ENCODE measurements at regions not wholly inside any gene's neighbourhood (a gene's known extent, or its start where the extent isn't known, plus 50 kb on each side); places are given as distances from the start of the nearest gene placed in this dataset.

DNA sequence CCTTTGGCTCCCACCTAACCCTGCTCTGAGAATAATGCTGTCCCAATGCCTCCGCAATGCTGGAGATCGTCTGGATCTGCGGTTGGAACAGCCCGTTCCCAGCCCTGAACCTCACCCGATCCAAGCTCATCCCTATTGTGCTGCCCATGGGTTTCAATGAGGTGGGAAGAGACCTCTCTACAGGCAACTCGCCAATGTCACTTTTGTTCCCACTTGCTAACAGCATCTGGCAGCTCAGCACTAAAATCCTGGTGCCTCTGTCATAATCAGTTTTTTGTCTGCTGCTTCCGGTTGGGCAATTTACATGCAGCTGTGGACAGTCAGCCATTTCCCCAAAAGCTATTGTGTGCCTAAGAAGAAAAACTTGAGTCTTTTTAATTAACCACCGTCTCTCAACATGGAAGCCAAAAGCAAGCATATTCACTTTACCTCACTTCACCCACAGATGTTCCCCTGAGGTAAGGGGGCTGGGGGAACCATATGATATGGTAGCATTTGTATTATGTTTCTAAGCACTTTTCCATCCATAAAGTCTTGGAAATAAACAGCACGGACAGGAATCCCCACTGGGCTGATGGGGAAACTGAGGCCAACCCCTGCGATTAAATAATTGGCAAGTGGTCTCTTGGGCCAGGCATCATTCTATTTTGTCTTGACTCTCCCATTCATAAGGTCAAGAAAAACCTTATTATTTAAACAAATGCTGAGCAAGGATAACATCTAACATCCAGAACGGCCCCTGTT, 159.2 kb upstream of the CDH5 start:
- H2AFZ ChIP-seq (ENCODE audit: low read depth, low read length, poor library complexity, severe bottlenecking), result no peak overlapping the region
- no peak overlapping the region for H3K4me3 ChIP-seq (replicated peaks in 1 of 2; ENCODE audit: low read depth in 1 of 2, low read length in 2 of 2)
- H4K20me1 ChIP-seq (ENCODE audit: insufficient read depth), result no peaks in the 10 kb centered on the region
- no peaks in the 10 kb centered on the region for H3K79me2 ChIP-seq (ENCODE audit: insufficient read depth, low read length)
- CTCF ChIA-PET, result no interaction called here
- ATAC-seq (no peak), DNase-seq (ENCODE audit: low read depth, low spot score) (no peak)
- H3K36me3 ChIP-seq (ENCODE audit: control insufficient read depth in 1 of 2, insufficient read depth in 2 of 2, low read length in 2 of 2), result no peaks in the 10 kb centered on the region
- intact Hi-C loops (cut with micrococcal nuclease), result no loop called here
- no peaks in the 10 kb centered on the region for H3K4me1 ChIP-seq (ENCODE audit: control insufficient read depth in 1 of 2, insufficient read depth in 2 of 2, low read length in 2 of 2)
- H3K4me2 ChIP-seq (ENCODE audit: low read length), result no peak overlapping the region
- H3K9ac ChIP-seq (ENCODE audit: low read length), result no peak overlapping the region
- H3K27ac ChIP-seq (ENCODE audit: low read depth, low read length), result no peak overlapping the region
- POLR2A ChIA-PET, result no interaction called here
- peaks cover 50% of the 10 kb centered on the region for H3K27me3 ChIP-seq (ENCODE audit: insufficient read depth, low read length)
- H3K9me3 ChIP-seq (ENCODE audit: control insufficient read depth in 1 of 2, insufficient read depth in 1 of 2, low read depth in 1 of 2, low read length in 2 of 2), result no peaks in the 10 kb centered on the region
- no peak for TF ChIP-seq TCF7L2 (IDR thresholded peaks at IDR 0.05; ENCODE audit: borderline replicate concordance, extremely low read depth, insufficient read depth, insufficient read length)
- TF ChIP-seq JUND (IDR thresholded peaks at IDR 0.05), result no peak
- TF ChIP-seq, protein P1, sequence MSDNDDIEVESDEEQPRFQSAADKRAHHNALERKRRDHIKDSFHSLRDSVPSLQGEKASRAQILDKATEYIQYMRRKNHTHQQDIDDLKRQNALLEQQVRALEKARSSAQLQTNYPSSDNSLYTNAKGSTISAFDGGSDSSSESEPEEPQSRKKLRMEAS (IDR thresholded peaks at IDR 0.05), result no peak
- no peak for TF ChIP-seq YY1 (IDR thresholded peaks at IDR 0.05; ENCODE audit: extremely low read depth, insufficient replicate concordance, low read depth, low read length)
- no peak for TF ChIP-seq EGR1 (IDR thresholded peaks at IDR 0.05; ENCODE audit: low read depth)
- TF ChIP-seq SRF (IDR thresholded peaks at IDR 0.05; ENCODE audit: low read depth), result no peak
- H3K9me2 ChIP-seq (ENCODE audit: insufficient read depth), result no peaks in the 10 kb centered on the region
- RAD21 ChIA-PET (ENCODE audit: low non-redundant PET in 1 of 2, low total read pairs in 2 of 2, uncharacterized antibody in 2 of 2, unreplicated experiment in 2 of 2), result no interaction called here
- BruUV-seq (replicated peaks), result no TSS peak

- intact Hi-C loops (cut with micrococcal nuclease), result no loop called here
- Histone ChIP-seq H3K9me2 (ENCODE audit: insufficient read depth) (no peaks in the 10 kb centered on the region), H4K20me1 (ENCODE audit: insufficient read depth) (no peaks in the 10 kb centered on the region), H3K9ac (ENCODE audit: low read length) (no peak overlapping the region), H3K79me2 (ENCODE audit: insufficient read depth, low read length) (no peaks in the 10 kb centered on the region), H3K27ac (ENCODE audit: low read depth, low read length) (no peak overlapping the region), H3K4me3 (replicated peaks in 1 of 2; ENCODE audit: low read depth in 1 of 2, low read length in 2 of 2) (no peak overlapping the region), H3K36me3 (ENCODE audit: control insufficient read depth in 1 of 2, insufficient read depth in 2 of 2, low read length in 2 of 2) (no peaks in the 10 kb centered on the region), H3K27me3 (ENCODE audit: insufficient read depth, low read length) (peaks cover 55% of the 10 kb centered on the region), H3K4me2 (ENCODE audit: low read length) (no peak overlapping the region), H3K4me1 (ENCODE audit: control insufficient read depth in 1 of 2, insufficient read depth in 2 of 2, low read length in 2 of 2) (no peaks in the 10 kb centered on the region), H3K9me3 (ENCODE audit: control insufficient read depth in 1 of 2, insufficient read depth in 1 of 2, low read depth in 1 of 2, low read length in 2 of 2) (no peaks in the 10 kb centered on the region), H2AFZ (ENCODE audit: low read depth, low read length, poor library complexity, severe bottlenecking) (no peak overlapping the region)
- no TSS peak for BruUV-seq (replicated peaks)
- ChIA-PET RAD21 (ENCODE audit: low non-redundant PET in 1 of 2, low total read pairs in 2 of 2, uncharacterized antibody in 2 of 2, unreplicated experiment in 2 of 2) (no interaction called here), CTCF (no interaction called here), POLR2A (no interaction called here)
- TF ChIP-seq EGR1 (IDR thresholded peaks at IDR 0.05; ENCODE audit: low read depth) (no peak), EZH2 (IDR thresholded peaks at IDR 0.05) (no peak), ELF1 (IDR thresholded peaks at IDR 0.05; ENCODE audit: borderline replicate concordance, low read depth) (no peak), CBX3 (IDR thresholded peaks at IDR 0.05; ENCODE audit: low read depth) (no peak), ZNF274 (IDR thresholded peaks at IDR 0.05; ENCODE audit: low read depth, low read length) (no peak), RAD21 (IDR thresholded peaks at IDR 0.05; ENCODE audit: low read depth) (no peak), SRF (IDR thresholded peaks at IDR 0.05; ENCODE audit: low read depth) (no peak), TCF7L2 (IDR thresholded peaks at IDR 0.05; ENCODE audit: borderline replicate concordance, extremely low read depth, insufficient read depth, insufficient read length) (no peak), SP1 (IDR thresholded peaks at IDR 0.05; ENCODE audit: low read depth) (no peak), SIN3A (IDR thresholded peaks at IDR 0.05; ENCODE audit: low read depth) (no peak)
- TF ChIP-seq, protein P1 (IDR thresholded peaks at IDR 0.05), result no peak
- TF ChIP-seq, protein P2, sequence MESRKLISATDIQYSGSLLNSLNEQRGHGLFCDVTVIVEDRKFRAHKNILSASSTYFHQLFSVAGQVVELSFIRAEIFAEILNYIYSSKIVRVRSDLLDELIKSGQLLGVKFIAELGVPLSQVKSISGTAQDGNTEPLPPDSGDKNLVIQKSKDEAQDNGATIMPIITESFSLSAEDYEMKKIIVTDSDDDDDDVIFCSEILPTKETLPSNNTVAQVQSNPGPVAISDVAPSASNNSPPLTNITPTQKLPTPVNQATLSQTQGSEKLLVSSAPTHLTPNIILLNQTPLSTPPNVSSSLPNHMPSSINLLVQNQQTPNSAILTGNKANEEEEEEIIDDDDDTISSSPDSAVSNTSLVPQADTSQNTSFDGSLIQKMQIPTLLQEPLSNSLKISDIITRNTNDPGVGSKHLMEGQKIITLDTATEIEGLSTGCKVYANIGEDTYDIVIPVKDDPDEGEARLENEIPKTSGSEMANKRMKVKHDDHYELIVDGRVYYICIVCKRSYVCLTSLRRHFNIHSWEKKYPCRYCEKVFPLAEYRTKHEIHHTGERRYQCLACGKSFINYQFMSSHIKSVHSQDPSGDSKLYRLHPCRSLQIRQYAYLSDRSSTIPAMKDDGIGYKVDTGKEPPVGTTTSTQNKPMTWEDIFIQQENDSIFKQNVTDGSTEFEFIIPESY (IDR thresholded peaks at IDR 0.05; ENCODE audit: extremely low read depth, insufficient replicate concordance, low read length), result no peak
- ATAC-seq, result no peak
- DNase-seq (ENCODE audit: low read depth, low spot score), result no peak
Measured at GRCh38 chr16:66206363-66206762, 160.1 kb upstream of the CDH5 start.
